BJ (cell line): ENCODE measurements at regions not wholly inside any gene's neighbourhood (a gene's known extent, or its start where the extent isn't known, plus 50 kb on each side); places are given as distances from the start of the nearest gene placed in this dataset.

Experiments used
- CTCF ChIA-PET: fragments of 350-600 bp; formaldehyde crosslinking; extraction: SDS; loops from one replicate; lab custom pipeline; 2021; ENCODE audit warnings: antibody characterized with exemption, inconsistent platforms; lab: Yijun Ruan, JAX
- POLR2A ChIA-PET: fragments of 300-600 bp; sonication (Branson Sonifier 250); formaldehyde crosslinking; extraction: SDS; loops from one replicate; lab custom pipeline; 2021; ENCODE audit warnings: antibody characterized with exemption; lab: Charles Lee
- DNase-seq: peaks from one replicate; pipeline ENCODE4 v3.0.0-alpha.2; 2011; ENCODE audit warnings: low read depth
- H3K27me3 ChIP-seq: 2 replicates; pipeline ENCODE4 v1.6.0; 2011; ENCODE audit warnings: low read length; ENCODE audit not compliant: control insufficient read depth, insufficient read depth
- H3K36me3 ChIP-seq: 2 replicates; pipeline ENCODE4 v1.5.1; 2011; ENCODE audit warnings: low read length; ENCODE audit not compliant: control insufficient read depth, insufficient read depth
- H3K4me3 ChIP-seq: 2 replicates; pipeline ENCODE4 v1.5.1; 2011; ENCODE audit warnings: low read depth, mild to moderate bottlenecking, control low read depth, low read length
- CTCF ChIP-seq: IDR thresholded peaks from 2 replicates; pipeline ENCODE4 v1.5.1; 2011; ENCODE audit warnings: low read depth, mild to moderate bottlenecking, control low read depth, inconsistent platforms, low read length, moderate library complexity; ENCODE audit not compliant: insufficient read depth

DNA sequence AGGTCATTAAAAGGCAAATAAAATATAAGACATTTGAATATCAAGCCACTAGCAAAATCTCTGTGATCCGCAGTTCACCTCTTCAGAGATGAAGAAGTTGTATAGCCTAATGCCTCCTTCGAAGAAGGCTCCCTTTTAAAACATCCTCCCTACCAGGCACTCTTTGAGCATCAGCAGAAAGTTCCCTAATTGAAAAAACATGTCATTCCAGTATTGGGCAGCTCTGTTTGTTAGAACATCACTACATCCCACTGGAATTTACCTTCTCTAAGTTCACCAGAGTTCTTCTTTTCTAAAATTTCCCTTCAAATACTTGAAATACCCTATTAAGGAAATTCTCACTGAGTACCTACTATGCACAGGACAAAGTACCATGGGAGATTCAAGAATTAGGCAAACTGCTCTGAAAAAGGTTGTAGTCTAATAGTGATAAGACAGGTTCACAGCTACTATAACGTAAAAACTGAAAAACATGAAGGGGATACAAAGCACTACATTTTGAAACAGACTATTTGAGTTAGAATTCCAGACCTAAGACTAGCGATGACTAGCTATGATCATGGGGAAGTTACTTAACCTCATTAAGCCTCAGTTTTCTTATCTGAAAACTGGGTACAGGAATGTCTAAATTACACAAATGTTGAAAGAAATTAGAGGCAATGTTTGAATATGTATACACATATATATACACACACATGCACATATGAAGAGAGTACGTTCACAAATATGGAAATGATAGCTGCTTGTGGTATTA lies 128.7 kb downstream of the ELAPOR2 start:
- POLR2A ChIA-PET, result no interaction called here
- CTCF ChIA-PET, result interaction anchor here (0.6 to 1.9 kb wide), 5 partner anchors 18 to 1443 kb away, joined by 3 to 12 read pairs (median 3); no protein-coding TSS in a partner anchor
- H3K36me3 ChIP-seq, result no peaks in the 10 kb centered on the region
- H3K4me3 ChIP-seq, result no peak overlapping the region
- TF ChIP-seq CTCF, result no peak
- no peaks in the 10 kb centered on the region for H3K27me3 ChIP-seq
- DNase-seq, result no peak

DNA sequence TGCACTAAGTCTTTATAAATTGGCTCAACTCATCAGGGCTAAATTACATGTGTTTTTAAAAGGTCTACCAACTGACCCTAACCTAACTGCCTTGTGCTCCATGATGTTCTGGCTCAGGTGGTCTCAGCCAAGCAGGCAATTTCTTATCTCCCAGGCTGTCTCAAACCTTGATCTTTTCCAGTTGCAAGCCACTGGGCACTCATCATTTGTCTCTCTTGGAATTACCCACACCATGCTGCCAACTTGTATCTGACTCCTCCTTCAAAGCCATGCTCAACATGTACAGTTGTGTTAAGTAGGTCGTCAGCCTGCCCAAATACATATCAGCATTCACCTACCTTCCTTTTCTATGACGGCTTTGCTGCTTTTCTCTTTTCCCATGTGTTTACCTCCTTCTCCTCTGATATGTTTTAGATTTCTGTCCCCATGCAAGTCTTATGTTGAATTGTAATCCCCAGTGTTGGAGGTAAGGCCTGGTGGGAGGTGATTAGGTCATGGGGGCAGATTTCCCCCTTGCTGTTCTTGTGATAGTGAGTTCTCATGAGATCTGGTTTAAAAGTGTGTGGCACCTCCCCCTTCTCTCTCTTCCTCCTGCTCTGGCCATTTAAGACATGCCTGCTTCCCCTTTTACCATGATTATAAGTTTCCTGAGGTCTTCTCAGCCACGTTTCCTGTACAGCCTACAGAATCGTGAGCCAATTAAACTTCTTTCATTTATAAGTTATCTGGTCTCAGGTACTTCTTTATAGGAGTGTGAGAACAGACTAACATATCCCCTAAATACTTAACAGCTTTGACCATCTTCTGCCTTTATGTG lies 130.0 kb downstream of the ELAPOR2 start:
- POLR2A ChIA-PET, result no interaction called here
- TF ChIP-seq CTCF, result no peak
- no peak overlapping the region for H3K4me3 ChIP-seq
- DNase-seq, result no peak
- no peaks in the 10 kb centered on the region for H3K36me3 ChIP-seq
- CTCF ChIA-PET, result interaction anchor here (1.3 to 5.1 kb wide), 4 partner anchors 219 to 309 kb away, joined by 3 to 62 read pairs (median 8); no protein-coding TSS in a partner anchor
- no peaks in the 10 kb centered on the region; the same call in 1 of the 2 replicates for H3K27me3 ChIP-seq

GRCh38 chr7:86928308-86928707 lies 131.1 kb downstream of the ELAPOR2 start:
- H3K27me3 ChIP-seq, result no peaks in the 10 kb centered on the region; the same call in 1 of the 2 replicates
- ChIA-PET CTCF (interaction anchor here (0.9 to 5.1 kb wide), 4 partner anchors 131 to 308 kb away, joined by 3 to 62 read pairs (median 10); partner anchors contain the start of genes DMTF1 and ELAPOR2), POLR2A (no interaction called here)
- no peak overlapping the region for H3K4me3 ChIP-seq
- TF ChIP-seq CTCF, result no peak
- DNase-seq, result no peak
- H3K36me3 ChIP-seq, result no peaks in the 10 kb centered on the region

GRCh38 chr7:86926732-86927131 lies 132.7 kb downstream of the ELAPOR2 start:
- TF ChIP-seq CTCF, result peak; percentile 75
- POLR2A ChIA-PET, result no interaction called here
- CTCF ChIA-PET, result interaction anchor here (0.6 to 5.1 kb wide), 10 partner anchors 10 to 512 kb away, joined by 3 to 62 read pairs (median 4); partner anchors contain the start of gene DMTF1
- H3K36me3 ChIP-seq, result no peaks in the 10 kb centered on the region
- no peaks in the 10 kb centered on the region; the same call in 1 of the 2 replicates for H3K27me3 ChIP-seq
- no peak overlapping the region for H3K4me3 ChIP-seq
- no peak for DNase-seq

- Histone ChIP-seq H3K27me3 (no peaks in the 10 kb centered on the region; the same call in none of the 2 replicates), H3K36me3 (no peaks in the 10 kb centered on the region), H3K4me3 (no peak overlapping the region)
- no peak for TF ChIP-seq CTCF
- CTCF ChIA-PET, result interaction anchor here (1.0 to 5.1 kb wide), 6 partner anchors 9 to 313 kb away, joined by 3 to 62 read pairs (median 3); no protein-coding TSS in a partner anchor
- DNase-seq, result no peak
- POLR2A ChIA-PET, result no interaction called here
These were observed 134.2 kb downstream of the ELAPOR2 start for GRCh38 chr7:86925221-86925620.
